HAP-1 (cell line): ENCODE measurements at regions not wholly inside any gene's neighbourhood (a gene's known extent, or its start where the extent isn't known, plus 50 kb on each side); places are given as distances from the start of the nearest gene placed in this dataset.
"Not testable (repeated sequence)": the region's sequence is repeated elsewhere in the genome, so short reads cannot be mapped to it uniquely, and the experiment has no call there.

Source experiments
- DNase-seq, 2 experiments: peaks; one replicate each; pipeline ENCODE4 v3.0.0-alpha.2; 2016 to 2020; ENCODE audit warnings: low spot score in 2 of 2
- H3K27me3 ChIP-seq: fragments of 250-450 bp; sonication (Bioruptor Pico); 2 replicates; pipeline ENCODE4 v1.5.1; 2020; ENCODE audit warnings: low read depth, mild to moderate bottlenecking, moderate library complexity
- H3K36me3 ChIP-seq: fragments of 250-450 bp; sonication (Bioruptor Pico); replicated peaks from 2 replicates; pipeline ENCODE4 v1.5.1; 2020; ENCODE audit warnings: mild to moderate bottlenecking
- H3K4me1 ChIP-seq: fragments of 250-450 bp; sonication (Bioruptor Pico); 2 replicates; pipeline ENCODE4 v1.5.1; 2020; ENCODE audit warnings: mild to moderate bottlenecking
- H3K4me3 ChIP-seq: fragments of 250-450 bp; sonication (Bioruptor Pico); 2 replicates; pipeline ENCODE4 v1.5.1; 2020; ENCODE audit warnings: mild to moderate bottlenecking, moderate library complexity
- H3K9me3 ChIP-seq: fragments of 250-450 bp; sonication (Bioruptor Pico); 2 replicates; pipeline ENCODE4 v1.5.1; 2020; ENCODE audit warnings: mild to moderate bottlenecking, moderate library complexity
- in situ Hi-C: fragments of 300-500 bp; cut with MboI; formaldehyde crosslinking; loops from 3 replicates; pipeline ENCODE4 v1.14.3; 2020; ENCODE audit warnings: low sequenced_read_pairs, inconsistent platforms, mixed read lengths

GRCh38 chr1:177891809-177892208 lies 78.0 kb downstream of the SEC16B start:
- Histone ChIP-seq H3K4me3 (no peak overlapping the region), H3K27me3 (peaks cover 6% of the 10 kb centered on the region; the same call in 1 of the 2 replicates), H3K36me3 (no peaks in the 10 kb centered on the region), H3K9me3 (no peaks in the 10 kb centered on the region), H3K4me1 (no peaks in the 10 kb centered on the region)
- DNase-seq, result no peak
- in situ Hi-C loops, result no loop called here

GRCh38 chr1:177890479-177890878 lies 79.4 kb downstream of the SEC16B start:
- Histone ChIP-seq H3K4me3 (no peak overlapping the region), H3K9me3 (no peaks in the 10 kb centered on the region), H3K36me3 (no peaks in the 10 kb centered on the region), H3K4me1 (no peaks in the 10 kb centered on the region), H3K27me3 (peaks cover 6% of the 10 kb centered on the region; the same call in 1 of the 2 replicates)
- DNase-seq, result no peak
- in situ Hi-C loops, result no loop called here

GRCh38 chr1:177884479-177885021 lies 85.3 kb downstream of the SEC16B start:
- H3K27me3 ChIP-seq, result peaks cover 10% of the 10 kb centered on the region; the same call in 1 of the 2 replicates
- DNase-seq, result no peak
- in situ Hi-C loops, result no loop called here

GRCh38 chr1:177883581-177883980 lies 86.3 kb downstream of the SEC16B start:
- Histone ChIP-seq H3K36me3 (no peaks in the 10 kb centered on the region), H3K27me3 (peaks cover 12% of the 10 kb centered on the region; the same call in 1 of the 2 replicates), H3K4me1 (no peaks in the 10 kb centered on the region), H3K9me3 (no peaks in the 10 kb centered on the region), H3K4me3 (no peak overlapping the region)
- in situ Hi-C loops, result no loop called here
- no peak for DNase-seq

More at GRCh38 chr1:177884479-177885021, 85.3 kb downstream of the SEC16B start:
- Histone ChIP-seq H3K4me3 (no peak overlapping the region), H3K9me3 (no peaks in the 10 kb centered on the region), H3K4me1 (no peaks in the 10 kb centered on the region), H3K36me3 (no peaks in the 10 kb centered on the region)

- no peaks in the 10 kb centered on the region for H3K36me3 ChIP-seq
- no peak for DNase-seq
- H3K4me1 ChIP-seq, result no peaks in the 10 kb centered on the region
- in situ Hi-C loops, result no loop called here
- H3K4me3 ChIP-seq, result no peak overlapping the region
- no peaks in the 10 kb centered on the region for H3K9me3 ChIP-seq
- 0 out of 2 replicates have a peak, but pooled peaks cover 9% of the 10 kb centered on the region for H3K27me3 ChIP-seq
These were observed 89.4 kb downstream of the SEC16B start for GRCh38 chr1:177880339-177880891.

- peaks cover 12% of the 10 kb centered on the region; the same call in 1 of the 2 replicates for H3K27me3 ChIP-seq
- in situ Hi-C loops, result no loop called here
- H3K4me1 ChIP-seq, result no peaks in the 10 kb centered on the region; the same call in 1 of the 2 replicates
- DNase-seq, result no peak
- no peaks in the 10 kb centered on the region for H3K36me3 ChIP-seq
- no peak overlapping the region for H3K4me3 ChIP-seq
- no peaks in the 10 kb centered on the region for H3K9me3 ChIP-seq
These were observed 92.8 kb downstream of the SEC16B start for GRCh38 chr1:177877086-177877485.

- no peaks in the 10 kb centered on the region for H3K9me3 ChIP-seq
- no peaks in the 10 kb centered on the region; the same call in 1 of the 2 replicates for H3K36me3 ChIP-seq
- peaks cover 9% of the 10 kb centered on the region; the same call in 1 of the 2 replicates for H3K27me3 ChIP-seq
- in situ Hi-C loops, result no loop called here
- no peak for DNase-seq
- H3K4me3 ChIP-seq, result no peak overlapping the region
- H3K4me1 ChIP-seq, result no peaks in the 10 kb centered on the region; the same call in 1 of the 2 replicates
These were observed 96.6 kb downstream of the SEC16B start for GRCh38 chr1:177873238-177873637.

GRCh38 chr1:177872308-177872900 lies 97.5 kb downstream of the SEC16B start:
- H3K9me3 ChIP-seq, result no peaks in the 10 kb centered on the region
- DNase-seq, result no peak
- no peaks in the 10 kb centered on the region; the same call in 1 of the 2 replicates for H3K36me3 ChIP-seq
- no peaks in the 10 kb centered on the region; the same call in 1 of the 2 replicates for H3K4me1 ChIP-seq
- H3K27me3 ChIP-seq, result peaks cover 6% of the 10 kb centered on the region; the same call in 1 of the 2 replicates
- in situ Hi-C loops, result no loop called here
- no peak overlapping the region for H3K4me3 ChIP-seq

GRCh38 chr1:177871613-177872307 lies 98.1 kb downstream of the SEC16B start:
- no peaks in the 10 kb centered on the region; the same call in 1 of the 2 replicates for H3K4me1 ChIP-seq
- H3K4me3 ChIP-seq, result no peak overlapping the region
- no peaks in the 10 kb centered on the region; the same call in 1 of the 2 replicates for H3K36me3 ChIP-seq
- in situ Hi-C loops, result no loop called here
- H3K9me3 ChIP-seq, result no peaks in the 10 kb centered on the region
- H3K27me3 ChIP-seq, result peaks cover 6% of the 10 kb centered on the region; the same call in 1 of the 2 replicates
- no peak for DNase-seq

- no peaks in the 10 kb centered on the region; the same call in 1 of the 2 replicates for H3K36me3 ChIP-seq
- no peaks in the 10 kb centered on the region for H3K9me3 ChIP-seq
- H3K4me3 ChIP-seq, result no peak overlapping the region
- no peak for DNase-seq
- H3K27me3 ChIP-seq, result peaks cover 6% of the 10 kb centered on the region; the same call in 1 of the 2 replicates
- H3K4me1 ChIP-seq, result no peaks in the 10 kb centered on the region; the same call in 1 of the 2 replicates
- in situ Hi-C loops, result no loop called here
These were observed 100.3 kb downstream of the SEC16B start for GRCh38 chr1:177869586-177869985.

GRCh38 chr1:177869011-177869410 lies 100.8 kb downstream of the SEC16B start:
- in situ Hi-C loops, H3K9me3 ChIP-seq, H3K27me3 ChIP-seq, H3K36me3 ChIP-seq, H3K4me1 ChIP-seq, DNase-seq, H3K4me3 ChIP-seq: not testable (repeated sequence)

- no peak overlapping the region for H3K4me3 ChIP-seq
- no peaks in the 10 kb centered on the region; the same call in 1 of the 2 replicates for H3K36me3 ChIP-seq
- in situ Hi-C loops, result no loop called here
- DNase-seq, result no peak
- H3K4me1 ChIP-seq, result no peaks in the 10 kb centered on the region
- 0 out of 2 replicates have a peak, but pooled peaks cover 3% of the 10 kb centered on the region for H3K27me3 ChIP-seq
- H3K9me3 ChIP-seq, result no peaks in the 10 kb centered on the region
These were observed 104.1 kb downstream of the SEC16B start for GRCh38 chr1:177865807-177866206.

GRCh38 chr1:177864538-177865305 lies 105.1 kb downstream of the SEC16B start:
- no peak for DNase-seq
- Histone ChIP-seq H3K36me3 (no peaks in the 10 kb centered on the region; the same call in 1 of the 2 replicates), H3K27me3 (0 out of 2 replicates have a peak, but pooled peaks cover 3% of the 10 kb centered on the region), H3K4me1 (no peaks in the 10 kb centered on the region), H3K9me3 (no peaks in the 10 kb centered on the region), H3K4me3 (no peak overlapping the region)
- in situ Hi-C loops, result no loop called here
